ENCODE measurements at regions not wholly inside any gene's neighbourhood (a gene's known extent, or its start where the extent isn't known, plus 50 kb on each side); places are given as distances from the start of the nearest gene placed in this dataset.

DNA sequence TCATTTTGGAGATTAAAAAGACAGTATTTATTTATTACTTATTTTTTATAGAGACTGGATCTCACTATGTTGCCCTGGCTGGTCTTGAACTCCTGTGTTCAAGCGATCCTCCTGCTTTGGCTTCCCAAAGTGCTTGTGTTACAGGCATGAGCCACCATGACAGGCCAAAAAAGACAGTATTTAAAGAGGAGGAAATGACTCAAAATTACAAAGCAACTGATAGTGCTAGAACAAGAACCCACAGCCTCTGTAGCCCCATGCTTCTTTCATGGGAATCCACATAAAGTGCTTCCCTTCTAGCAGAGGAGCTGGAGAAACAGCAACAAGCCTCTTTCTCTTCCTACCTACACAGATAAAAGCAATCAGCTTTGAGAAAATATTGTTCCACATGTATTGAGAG, 230.7 kb upstream of the PODXL start:
- no peaks in the 10 kb centered on the region for H3K27me3 ChIP-seq (replicated peaks in 2 of 5; ENCODE audit: control insufficient read depth in 4 of 5, insufficient read depth in 5 of 5, low read length in 4 of 5)
- ChIA-PET POLR2A (no interaction called here), CTCF (no interaction called here)
- no peak for DNase-seq
- peaks cover 0 to 2% (median 0%) of the 10 kb centered on the region in 5 experiments for H3K9me3 ChIP-seq (ENCODE audit: control extremely low read depth in 1 of 5, control insufficient read depth in 4 of 5, insufficient read depth in 2 of 5, low read depth in 1 of 5, low read length in 4 of 5)
- WGBS (ENCODE audit: insufficient coverage): 100% methylated on average over 1 of the region's 1 CpG
- no peaks in the 10 kb centered on the region for H3K4me1 ChIP-seq (ENCODE audit: control extremely low read depth in 1 of 4, control insufficient read depth in 4 of 4, insufficient read depth in 4 of 4, low read length in 3 of 4)
- H3K36me3 ChIP-seq (ENCODE audit: control insufficient read depth in 4 of 4, insufficient read depth in 4 of 4, low read length in 3 of 4): no peaks in the 10 kb centered on the region
- no peak overlapping the region for H3K27ac ChIP-seq (ENCODE audit: insufficient read depth in 1 of 2, low read depth in 1 of 2, low read length in 2 of 2, poor library complexity in 1 of 2, severe bottlenecking in 2 of 2)
- no peak overlapping the region for H3K4me3 ChIP-seq (ENCODE audit: control insufficient read depth in 1 of 7, extremely low read depth in 1 of 7, insufficient read depth in 4 of 7, low read depth in 2 of 7, low read length in 6 of 7)

DNA sequence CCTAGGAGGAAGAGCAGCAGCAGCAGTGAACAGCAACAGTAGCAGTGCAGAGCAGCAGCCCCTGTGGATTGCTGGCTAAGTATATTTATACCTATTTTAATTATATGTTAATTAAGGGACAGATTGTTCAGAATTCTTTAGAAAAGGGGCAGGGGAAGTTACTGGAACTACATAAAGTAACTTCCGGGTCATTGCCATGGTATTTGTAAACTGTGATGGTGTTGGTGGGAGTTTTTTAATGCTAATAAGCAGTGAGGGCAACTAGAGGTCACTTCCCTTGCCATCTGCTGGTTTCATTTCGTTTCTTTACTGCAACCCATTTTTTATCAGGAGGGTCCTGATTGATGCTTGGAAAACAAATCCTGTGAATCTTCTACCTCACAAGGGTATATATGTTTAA, 229.8 kb upstream of the PODXL start:
- Histone ChIP-seq H3K36me3 (ENCODE audit: control insufficient read depth in 4 of 4, insufficient read depth in 4 of 4, low read length in 3 of 4) (no peaks in the 10 kb centered on the region), H3K27me3 (replicated peaks in 2 of 5; ENCODE audit: control insufficient read depth in 4 of 5, insufficient read depth in 5 of 5, low read length in 4 of 5) (peaks cover 0 to 1% (median 0%) of the 10 kb centered on the region in 5 experiments), H3K27ac (ENCODE audit: insufficient read depth in 1 of 2, low read depth in 1 of 2, low read length in 2 of 2, poor library complexity in 1 of 2, severe bottlenecking in 2 of 2) (no peak overlapping the region), H3K4me1 (ENCODE audit: control extremely low read depth in 1 of 4, control insufficient read depth in 4 of 4, insufficient read depth in 4 of 4, low read length in 3 of 4) (no peaks in the 10 kb centered on the region), H3K9me3 (ENCODE audit: control extremely low read depth in 1 of 5, control insufficient read depth in 4 of 5, insufficient read depth in 2 of 5, low read depth in 1 of 5, low read length in 4 of 5) (peaks cover 0 to 2% (median 0%) of the 10 kb centered on the region in 5 experiments), H3K4me3 (ENCODE audit: control insufficient read depth in 1 of 7, extremely low read depth in 1 of 7, insufficient read depth in 4 of 7, low read depth in 2 of 7, low read length in 6 of 7) (no peak overlapping the region)
- no peak for DNase-seq
- ChIA-PET CTCF (interaction anchor here (1.4 kb wide), 1 partner anchor 10 kb away, joined by 4 read pairs; no protein-coding TSS in a partner anchor), POLR2A (no interaction called here)
- WGBS (ENCODE audit: insufficient coverage): 85% methylated on average over 2 of the region's 2 CpGs

DNA sequence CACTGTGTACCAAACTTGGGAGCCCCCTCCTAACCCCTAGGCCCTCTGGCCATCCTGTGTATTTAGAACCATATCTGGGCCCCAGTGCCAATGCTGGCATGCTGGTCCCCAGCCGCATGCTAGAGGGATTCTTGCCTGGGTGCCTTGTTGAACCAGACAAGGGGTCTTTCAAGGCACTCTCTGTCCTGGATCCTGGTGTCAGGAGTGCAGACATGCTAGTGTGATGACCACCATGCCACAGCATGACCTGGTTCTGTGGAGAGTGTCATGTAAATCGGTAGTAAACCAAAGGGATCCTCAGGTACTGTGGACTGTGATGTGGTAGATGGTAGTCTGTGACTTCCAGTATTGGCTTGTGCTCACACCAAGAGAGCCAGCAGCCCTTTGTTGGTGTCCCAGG, 222.2 kb upstream of the PODXL start:
- POLR2A ChIA-PET: no interaction called here
- 93% methylated on average over 2 of the region's 2 CpGs for WGBS (ENCODE audit: insufficient coverage)
- H3K4me1 ChIP-seq (ENCODE audit: control extremely low read depth in 1 of 4, control insufficient read depth in 4 of 4, insufficient read depth in 4 of 4, low read length in 3 of 4): no peaks in the 10 kb centered on the region
- H3K36me3 ChIP-seq (ENCODE audit: control insufficient read depth in 4 of 4, insufficient read depth in 4 of 4, low read length in 3 of 4): no peaks in the 10 kb centered on the region
- H3K9me3 ChIP-seq (ENCODE audit: control extremely low read depth in 1 of 5, control insufficient read depth in 4 of 5, insufficient read depth in 2 of 5, low read depth in 1 of 5, low read length in 4 of 5): peaks cover 0 to 2% (median 0%) of the 10 kb centered on the region in 5 experiments
- H3K27ac ChIP-seq (ENCODE audit: insufficient read depth in 1 of 2, low read depth in 1 of 2, low read length in 2 of 2, poor library complexity in 1 of 2, severe bottlenecking in 2 of 2): no peak overlapping the region
- peaks cover 0 to 4% (median 0%) of the 10 kb centered on the region in 5 experiments for H3K27me3 ChIP-seq (replicated peaks in 2 of 5; ENCODE audit: control insufficient read depth in 4 of 5, insufficient read depth in 5 of 5, low read length in 4 of 5)
- CTCF ChIA-PET: no interaction called here
- DNase-seq: no peak
- no peak overlapping the region for H3K4me3 ChIP-seq (ENCODE audit: control insufficient read depth in 1 of 7, extremely low read depth in 1 of 7, insufficient read depth in 4 of 7, low read depth in 2 of 7, low read length in 6 of 7)

DNA sequence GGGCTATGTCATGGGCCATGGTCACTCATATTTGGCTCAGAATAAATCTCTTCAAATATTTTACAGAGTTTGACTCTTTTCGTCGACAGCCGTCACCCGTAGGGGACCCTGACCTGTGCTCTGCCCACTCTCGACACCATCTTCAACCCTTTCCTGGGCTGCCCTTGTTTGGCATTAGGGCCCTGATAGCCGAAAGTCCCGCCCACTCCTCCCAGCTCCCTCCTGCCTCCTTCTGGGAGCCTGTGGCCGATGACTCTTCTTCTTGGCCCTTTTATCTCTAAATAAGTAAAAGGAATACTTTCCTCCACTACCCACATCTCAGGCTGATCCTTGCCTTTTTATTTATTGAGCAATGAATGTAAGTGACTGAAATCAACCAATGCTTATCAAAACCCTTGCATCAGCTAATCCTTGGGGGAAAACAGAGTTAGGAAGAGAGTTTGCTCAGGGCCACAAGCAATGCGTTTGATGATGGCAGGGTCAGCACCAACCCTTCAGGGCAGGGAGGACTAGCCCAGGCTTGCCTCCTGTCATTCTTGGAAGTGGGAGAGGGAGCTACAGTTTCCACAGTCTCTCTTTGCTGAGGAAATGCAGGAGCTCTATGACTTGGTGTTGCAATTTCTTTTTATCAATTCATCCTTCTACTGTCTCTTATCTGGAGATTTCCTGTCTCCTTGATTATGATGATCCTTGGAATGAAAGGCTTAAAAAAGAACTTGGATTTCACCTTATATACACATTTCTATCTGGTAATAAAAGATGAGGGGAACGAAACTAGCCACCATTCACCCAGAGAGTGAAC, 218.2 kb upstream of the PODXL start:
- no peak overlapping the region for H3K27ac ChIP-seq (ENCODE audit: insufficient read depth in 1 of 2, low read depth in 1 of 2, low read length in 2 of 2, poor library complexity in 1 of 2, severe bottlenecking in 2 of 2)
- H3K9me3 ChIP-seq (ENCODE audit: control extremely low read depth in 1 of 5, control insufficient read depth in 4 of 5, insufficient read depth in 2 of 5, low read depth in 1 of 5, low read length in 4 of 5): no peaks in the 10 kb centered on the region
- no peaks in the 10 kb centered on the region for H3K4me1 ChIP-seq (ENCODE audit: control extremely low read depth in 1 of 4, control insufficient read depth in 4 of 4, insufficient read depth in 4 of 4, low read length in 3 of 4)
- DNase-seq: no peak
- CTCF ChIA-PET: no interaction called here
- H3K27me3 ChIP-seq (replicated peaks in 2 of 5; ENCODE audit: control insufficient read depth in 4 of 5, insufficient read depth in 5 of 5, low read length in 4 of 5): peaks cover 0 to 2% (median 0%) of the 10 kb centered on the region in 5 experiments
- no peaks in the 10 kb centered on the region for H3K36me3 ChIP-seq (ENCODE audit: control insufficient read depth in 4 of 4, insufficient read depth in 4 of 4, low read length in 3 of 4)
- POLR2A ChIA-PET: no interaction called here
- no peak overlapping the region for H3K4me3 ChIP-seq (ENCODE audit: control insufficient read depth in 1 of 7, extremely low read depth in 1 of 7, insufficient read depth in 4 of 7, low read depth in 2 of 7, low read length in 6 of 7)
- WGBS (ENCODE audit: insufficient coverage): 86% methylated on average over 5 of the region's 10 CpGs

DNA sequence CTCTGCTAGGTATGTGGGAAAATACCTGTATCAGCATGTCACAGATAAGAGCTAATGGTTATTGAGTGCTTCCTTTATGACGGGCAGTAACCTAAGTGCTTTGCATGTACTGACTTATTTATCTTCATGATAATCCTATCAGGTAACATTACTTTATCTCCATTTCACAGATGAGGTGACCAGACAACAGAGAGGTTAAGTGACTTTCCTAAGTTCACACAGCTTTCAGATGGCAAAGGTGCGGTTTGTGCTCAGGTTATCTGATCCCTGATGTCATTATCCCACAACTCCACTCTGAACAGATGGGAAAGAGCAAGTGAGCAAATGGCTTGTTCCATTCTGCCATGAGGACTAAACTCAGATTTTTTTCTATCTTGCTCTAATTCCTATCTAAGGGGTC, 217.0 kb upstream of the PODXL start:
- H3K4me3 ChIP-seq (ENCODE audit: control insufficient read depth in 1 of 7, extremely low read depth in 1 of 7, insufficient read depth in 4 of 7, low read depth in 2 of 7, low read length in 6 of 7): no peak overlapping the region
- no peak overlapping the region for H3K27ac ChIP-seq (ENCODE audit: insufficient read depth in 1 of 2, low read depth in 1 of 2, low read length in 2 of 2, poor library complexity in 1 of 2, severe bottlenecking in 2 of 2)
- H3K27me3 ChIP-seq (replicated peaks in 2 of 5; ENCODE audit: control insufficient read depth in 4 of 5, insufficient read depth in 5 of 5, low read length in 4 of 5): no peaks in the 10 kb centered on the region
- H3K4me1 ChIP-seq (ENCODE audit: control extremely low read depth in 1 of 4, control insufficient read depth in 4 of 4, insufficient read depth in 4 of 4, low read length in 3 of 4): no peaks in the 10 kb centered on the region
- H3K9me3 ChIP-seq (ENCODE audit: control extremely low read depth in 1 of 5, control insufficient read depth in 4 of 5, insufficient read depth in 2 of 5, low read depth in 1 of 5, low read length in 4 of 5): no peaks in the 10 kb centered on the region
- ChIA-PET CTCF (no interaction called here), POLR2A (interaction anchor here (0.7 kb wide), 1 partner anchor 200 kb away, joined by 3 read pairs; no protein-coding TSS in a partner anchor)
- no peaks in the 10 kb centered on the region for H3K36me3 ChIP-seq (ENCODE audit: control insufficient read depth in 4 of 4, insufficient read depth in 4 of 4, low read length in 3 of 4)
- no peak for DNase-seq
- WGBS (ENCODE audit: insufficient coverage): 50% methylated on average over 1 of the region's 2 CpGs

DNA sequence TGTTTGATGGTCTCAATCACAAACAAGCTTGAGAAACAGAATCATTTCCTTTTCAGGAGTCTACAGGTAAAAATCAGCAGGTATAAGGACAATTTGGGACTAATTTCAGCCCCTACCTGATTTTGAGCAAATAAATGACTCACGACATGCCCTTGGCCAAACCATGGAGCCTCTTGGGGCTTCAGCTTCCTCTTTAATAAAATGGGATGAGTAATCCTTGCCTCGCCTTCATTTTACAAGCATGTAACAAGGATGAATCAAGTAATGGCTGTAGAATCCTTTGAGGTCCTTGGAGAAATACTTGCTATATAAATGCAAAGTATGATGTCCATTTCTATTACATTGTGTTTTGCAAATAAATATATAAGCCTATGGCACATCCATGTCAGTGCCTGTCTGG, 212.8 kb upstream of the PODXL start:
- no peaks in the 10 kb centered on the region for H3K36me3 ChIP-seq (ENCODE audit: control insufficient read depth in 4 of 4, insufficient read depth in 4 of 4, low read length in 3 of 4)
- no peaks in the 10 kb centered on the region for H3K27me3 ChIP-seq (replicated peaks in 2 of 5; ENCODE audit: control insufficient read depth in 4 of 5, insufficient read depth in 5 of 5, low read length in 4 of 5)
- POLR2A ChIA-PET: no interaction called here
- WGBS (ENCODE audit: insufficient coverage): 80% methylated on average over 1 of the region's 2 CpGs
- CTCF ChIA-PET: no interaction called here
- H3K4me3 ChIP-seq (ENCODE audit: control insufficient read depth in 1 of 7, extremely low read depth in 1 of 7, insufficient read depth in 4 of 7, low read depth in 2 of 7, low read length in 6 of 7): no peak overlapping the region
- H3K4me1 ChIP-seq (ENCODE audit: control extremely low read depth in 1 of 4, control insufficient read depth in 4 of 4, insufficient read depth in 4 of 4, low read length in 3 of 4): peaks cover 0 to under 1% (median 0%) of the 10 kb centered on the region in 4 experiments
- H3K9me3 ChIP-seq (ENCODE audit: control extremely low read depth in 1 of 5, control insufficient read depth in 4 of 5, insufficient read depth in 2 of 5, low read depth in 1 of 5, low read length in 4 of 5): no peaks in the 10 kb centered on the region
- DNase-seq: no peak
- H3K27ac ChIP-seq (ENCODE audit: insufficient read depth in 1 of 2, low read depth in 1 of 2, low read length in 2 of 2, poor library complexity in 1 of 2, severe bottlenecking in 2 of 2): no peak overlapping the region

DNA sequence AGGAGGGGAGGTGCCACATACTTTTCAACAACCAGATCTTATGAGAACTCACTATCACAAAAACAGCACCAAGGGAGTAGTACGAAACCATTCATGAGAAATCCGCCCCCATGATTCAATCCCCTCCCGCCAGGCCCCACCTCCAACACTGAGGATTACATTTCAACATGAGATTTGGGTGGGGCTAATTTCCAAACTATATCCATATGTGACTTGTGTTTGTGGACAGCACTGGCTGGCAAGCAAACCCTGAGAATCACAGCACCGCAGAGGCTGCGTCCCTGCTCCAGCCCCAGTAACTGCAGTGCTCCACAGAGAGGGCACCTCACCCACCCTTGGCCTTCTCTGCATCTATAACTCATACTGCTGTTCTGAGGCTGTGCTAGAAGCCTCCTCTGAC, 211.2 kb upstream of the PODXL start:
- Histone ChIP-seq H3K36me3 (ENCODE audit: control insufficient read depth in 4 of 4, insufficient read depth in 4 of 4, low read length in 3 of 4) (no peaks in the 10 kb centered on the region), H3K27me3 (replicated peaks in 2 of 5; ENCODE audit: control insufficient read depth in 4 of 5, insufficient read depth in 5 of 5, low read length in 4 of 5) (no peaks in the 10 kb centered on the region), H3K9me3 (ENCODE audit: control extremely low read depth in 1 of 5, control insufficient read depth in 4 of 5, insufficient read depth in 2 of 5, low read depth in 1 of 5, low read length in 4 of 5) (peaks cover 0 to 3% (median 0%) of the 10 kb centered on the region in 5 experiments), H3K27ac (ENCODE audit: insufficient read depth in 1 of 2, low read depth in 1 of 2, low read length in 2 of 2, poor library complexity in 1 of 2, severe bottlenecking in 2 of 2) (no peak overlapping the region), H3K4me1 (ENCODE audit: control extremely low read depth in 1 of 4, control insufficient read depth in 4 of 4, insufficient read depth in 4 of 4, low read length in 3 of 4) (peaks cover 0 to 2% (median 0%) of the 10 kb centered on the region in 4 experiments), H3K4me3 (ENCODE audit: control insufficient read depth in 1 of 7, extremely low read depth in 1 of 7, insufficient read depth in 4 of 7, low read depth in 2 of 7, low read length in 6 of 7) (no peak overlapping the region)
- ChIA-PET CTCF (no interaction called here), POLR2A (no interaction called here)
- WGBS (ENCODE audit: insufficient coverage): 100% methylated on average over 2 of the region's 5 CpGs
- DNase-seq: no peak

All from common myeloid progenitor, CD34-positive (primary cell).